ENCODE measurements at regions not wholly inside any gene's neighbourhood (a gene's known extent, or its start where the extent isn't known, plus 50 kb on each side); places are given as distances from the start of the nearest gene placed in this dataset.

GRCh38 chr2:221726894-221727513 is 154.9 kb upstream of the EPHA4 start:
- no peak for TF ChIP-seq CTCF (IDR thresholded peaks at IDR 0.05)
- no peak for TF ChIP-seq EP300 (IDR thresholded peaks at IDR 0.05)
- no peak for TF ChIP-seq POLR2A (IDR thresholded peaks at IDR 0.05)

Data from tibial nerve (tissue), 4 donors.